ENCODE measurements at regions not wholly inside any gene's neighbourhood (a gene's known extent, or its start where the extent isn't known, plus 50 kb on each side); places are given as distances from the start of the nearest gene placed in this dataset.

DNA sequence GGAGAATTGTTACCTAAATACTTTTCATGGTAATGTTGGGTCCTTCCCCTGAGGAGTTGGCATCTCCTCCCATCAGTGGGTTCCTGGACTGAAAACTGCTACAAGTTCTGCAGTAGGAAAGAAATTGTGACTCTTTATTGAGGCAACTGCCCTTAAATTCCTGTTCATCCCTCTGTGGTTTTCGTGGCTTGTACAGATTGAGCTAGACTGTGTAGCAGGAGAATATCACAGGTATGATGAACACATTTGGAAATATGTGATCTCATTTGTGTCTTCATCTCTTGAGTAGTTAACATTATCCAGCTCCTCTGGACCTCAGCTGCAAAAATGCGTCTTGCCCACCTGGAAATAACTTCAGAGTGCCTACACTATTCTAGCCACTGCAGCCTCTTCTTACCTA, 390.6 kb downstream of the PTPRC start:
- TF ChIP-seq CTCF (tag by site-specific recombination; IDR thresholded peaks at IDR 0.05), result no peak
- TF ChIP-seq ZNF121 (tag by site-specific recombination; IDR thresholded peaks at IDR 0.05), result no peak
- no peak for TF ChIP-seq ZNF23 (tag by site-specific recombination; IDR thresholded peaks at IDR 0.05; ENCODE audit: borderline replicate concordance)
- TF ChIP-seq ZBTB20 (tag by site-specific recombination; IDR thresholded peaks at IDR 0.05), result no peak
- no peak for TF ChIP-seq ZNF610 (tag by site-specific recombination; IDR thresholded peaks at IDR 0.05; ENCODE audit: borderline replicate concordance)

Data from HEK293 (cell line).